ENCODE measurements at regions not wholly inside any gene's neighbourhood (a gene's known extent, or its start where the extent isn't known, plus 50 kb on each side); places are given as distances from the start of the nearest gene placed in this dataset.

DNA sequence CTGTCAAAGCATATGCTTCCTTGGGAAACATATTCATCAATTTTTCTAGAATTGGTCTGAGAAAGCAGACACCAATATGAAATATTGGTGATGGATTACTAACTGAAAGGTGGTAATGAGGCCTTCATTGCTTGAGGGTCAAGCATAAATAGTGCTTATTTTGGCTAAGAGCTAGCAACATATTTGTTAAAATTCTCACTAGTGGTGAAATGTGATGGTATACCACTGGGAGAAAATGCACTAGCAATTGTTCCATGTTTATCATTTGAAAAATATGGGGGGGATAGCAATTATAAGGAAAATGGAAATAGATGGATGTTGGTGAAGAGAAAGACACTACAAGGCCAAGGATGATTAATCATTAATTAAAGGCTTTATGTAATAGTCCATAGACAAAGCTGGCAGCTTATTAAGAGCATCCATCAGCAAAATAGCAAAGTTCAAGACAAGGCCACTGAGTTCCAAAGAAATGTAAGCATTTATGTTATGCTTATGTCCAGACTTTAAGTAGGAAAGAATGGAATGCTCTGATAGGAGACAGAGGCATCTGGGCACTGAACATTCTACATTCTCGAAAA is 253.7 kb upstream of the PRDM9 start:
- Histone ChIP-seq H3K4me1 (ENCODE audit: control insufficient read depth, insufficient read depth, low read length) (no peaks in the 10 kb centered on the region), H3K9ac (ENCODE audit: low read length in 2 of 2) (no peak overlapping the region), H3K36me3 (ENCODE audit: control insufficient read depth in 2 of 2, insufficient read depth in 2 of 2, low read length in 2 of 2) (no peaks in the 10 kb centered on the region), H3K27me3 (ENCODE audit: control insufficient read depth in 1 of 2, insufficient read depth in 2 of 2, low read length in 2 of 2) (no peaks in the 10 kb centered on the region), H3K9me3 (ENCODE audit: control insufficient read depth in 2 of 2, low read length in 2 of 2) (no peaks in the 10 kb centered on the region), H3K4me3 (ENCODE audit: low read length in 2 of 2) (no peak overlapping the region), H3K27ac (ENCODE audit: low read length) (no peak overlapping the region)

DNA sequence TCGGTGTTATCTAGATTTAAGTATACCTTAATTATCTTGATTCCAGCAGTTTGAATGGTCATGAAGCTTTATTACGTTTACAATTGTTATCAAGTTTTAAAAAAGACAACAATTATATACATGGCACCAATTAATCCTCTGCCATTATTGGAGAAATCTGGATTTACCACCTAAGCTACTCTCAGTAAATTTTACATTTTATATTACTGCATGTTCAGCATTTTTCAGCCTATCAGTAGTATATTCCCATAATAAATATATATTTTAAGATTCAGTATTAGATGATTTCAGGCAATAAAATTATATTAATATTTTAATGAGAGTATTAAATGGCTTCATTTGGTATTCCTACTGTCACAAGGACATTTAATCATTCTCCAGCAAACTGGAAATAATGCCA is 264.5 kb upstream of the PRDM9 start:
- H3K27ac ChIP-seq (ENCODE audit: low read length): no peak overlapping the region
- no peaks in the 10 kb centered on the region for H3K36me3 ChIP-seq (ENCODE audit: control insufficient read depth in 2 of 2, insufficient read depth in 2 of 2, low read length in 2 of 2)
- no peak overlapping the region for H3K4me3 ChIP-seq (ENCODE audit: low read length in 2 of 2)
- no peaks in the 10 kb centered on the region for H3K4me1 ChIP-seq (ENCODE audit: control insufficient read depth, insufficient read depth, low read length)
- no peaks in the 10 kb centered on the region for H3K27me3 ChIP-seq (ENCODE audit: control insufficient read depth in 1 of 2, insufficient read depth in 2 of 2, low read length in 2 of 2)
- no peak overlapping the region for H3K9ac ChIP-seq (ENCODE audit: low read length in 2 of 2)
- H3K9me3 ChIP-seq (ENCODE audit: control insufficient read depth in 2 of 2, low read length in 2 of 2): no peaks in the 10 kb centered on the region

DNA sequence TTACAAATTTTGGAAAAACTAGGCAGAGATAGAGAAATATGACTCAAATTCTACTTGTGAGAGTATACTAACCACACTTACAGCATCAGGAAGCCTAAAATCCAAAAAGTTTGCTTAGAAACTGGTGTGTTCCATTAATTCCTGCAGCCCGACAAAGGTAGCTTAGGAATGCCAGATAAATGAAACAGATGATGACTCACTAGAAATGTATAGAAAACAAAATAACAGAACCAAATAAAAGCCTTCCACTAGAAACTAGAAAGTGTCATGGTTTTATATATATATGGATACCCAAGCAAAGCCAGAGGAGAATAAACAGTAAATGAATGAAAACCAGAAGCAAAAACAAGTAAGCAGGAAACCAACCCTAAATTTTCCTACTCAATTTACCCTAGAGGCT is 272.2 kb upstream of the PRDM9 start:
- Histone ChIP-seq H3K9ac (ENCODE audit: low read length in 2 of 2) (no peak overlapping the region), H3K9me3 (ENCODE audit: control insufficient read depth in 2 of 2, low read length in 2 of 2) (no peaks in the 10 kb centered on the region), H3K27me3 (ENCODE audit: control insufficient read depth in 1 of 2, insufficient read depth in 2 of 2, low read length in 2 of 2) (no peaks in the 10 kb centered on the region), H3K4me3 (ENCODE audit: low read length in 2 of 2) (no peak overlapping the region), H3K36me3 (ENCODE audit: control insufficient read depth in 2 of 2, insufficient read depth in 2 of 2, low read length in 2 of 2) (no peaks in the 10 kb centered on the region), H3K27ac (ENCODE audit: low read length) (no peak overlapping the region), H3K4me1 (ENCODE audit: control insufficient read depth, insufficient read depth, low read length) (no peaks in the 10 kb centered on the region)

DNA sequence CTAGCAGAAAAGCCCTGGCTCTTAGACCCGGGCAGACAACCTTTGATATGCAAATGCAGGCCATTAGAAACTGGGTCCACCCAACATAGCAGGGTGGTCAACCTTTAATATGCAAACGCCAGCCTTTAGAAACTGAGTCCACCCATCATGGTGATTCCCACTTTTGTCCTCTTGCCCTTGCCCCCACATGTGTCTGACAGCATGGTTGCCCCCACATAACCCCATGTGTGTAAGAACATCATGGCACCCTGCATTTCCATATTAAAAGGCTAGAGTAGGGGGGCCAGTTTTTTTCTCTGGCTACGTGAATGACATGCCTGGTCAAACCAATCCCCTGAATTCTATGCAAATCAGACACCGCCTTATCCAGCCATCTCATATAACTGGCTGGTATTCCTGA is 273.2 kb upstream of the PRDM9 start:
- H3K36me3 ChIP-seq (ENCODE audit: control insufficient read depth in 2 of 2, insufficient read depth in 2 of 2, low read length in 2 of 2): no peaks in the 10 kb centered on the region
- no peak overlapping the region for H3K4me3 ChIP-seq (ENCODE audit: low read length in 2 of 2)
- H3K9ac ChIP-seq (ENCODE audit: low read length in 2 of 2): no peak overlapping the region
- H3K27ac ChIP-seq (ENCODE audit: low read length): no peak overlapping the region
- no peaks in the 10 kb centered on the region for H3K27me3 ChIP-seq (ENCODE audit: control insufficient read depth in 1 of 2, insufficient read depth in 2 of 2, low read length in 2 of 2)
- no peaks in the 10 kb centered on the region for H3K9me3 ChIP-seq (ENCODE audit: control insufficient read depth in 2 of 2, low read length in 2 of 2)
- H3K4me1 ChIP-seq (ENCODE audit: control insufficient read depth, insufficient read depth, low read length): no peaks in the 10 kb centered on the region

DNA sequence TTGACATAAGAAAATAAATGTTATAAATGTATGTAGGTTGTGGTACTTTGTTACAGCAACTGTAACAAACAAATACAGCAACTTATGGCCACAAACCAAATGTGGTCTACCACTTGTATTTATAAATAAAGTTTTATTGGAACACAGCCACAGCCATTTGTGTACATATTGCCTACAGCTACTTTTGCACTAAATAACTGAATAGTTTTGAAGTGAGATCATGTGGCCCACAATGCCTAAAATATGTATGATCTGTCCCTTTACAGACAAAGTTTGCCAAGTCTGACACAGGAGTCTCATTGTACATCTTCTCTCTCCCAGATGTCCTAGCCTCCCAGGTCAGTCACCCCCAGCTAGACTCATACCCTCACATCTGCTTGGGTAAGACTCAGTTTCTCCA is 283.6 kb upstream of the PRDM9 start:
- H3K4me1 ChIP-seq (ENCODE audit: control insufficient read depth, insufficient read depth, low read length): no peaks in the 10 kb centered on the region
- H3K27ac ChIP-seq (ENCODE audit: low read length): no peak overlapping the region
- no peak overlapping the region for H3K4me3 ChIP-seq (ENCODE audit: low read length in 2 of 2)
- H3K36me3 ChIP-seq (ENCODE audit: control insufficient read depth in 2 of 2, insufficient read depth in 2 of 2, low read length in 2 of 2): no peaks in the 10 kb centered on the region
- no peak overlapping the region for H3K9ac ChIP-seq (ENCODE audit: low read length in 2 of 2)
- peaks cover 0 to 2% of the 10 kb centered on the region in 2 donors for H3K9me3 ChIP-seq (ENCODE audit: control insufficient read depth in 2 of 2, low read length in 2 of 2)
- H3K27me3 ChIP-seq (ENCODE audit: control insufficient read depth in 1 of 2, insufficient read depth in 2 of 2, low read length in 2 of 2): no peaks in the 10 kb centered on the region

DNA sequence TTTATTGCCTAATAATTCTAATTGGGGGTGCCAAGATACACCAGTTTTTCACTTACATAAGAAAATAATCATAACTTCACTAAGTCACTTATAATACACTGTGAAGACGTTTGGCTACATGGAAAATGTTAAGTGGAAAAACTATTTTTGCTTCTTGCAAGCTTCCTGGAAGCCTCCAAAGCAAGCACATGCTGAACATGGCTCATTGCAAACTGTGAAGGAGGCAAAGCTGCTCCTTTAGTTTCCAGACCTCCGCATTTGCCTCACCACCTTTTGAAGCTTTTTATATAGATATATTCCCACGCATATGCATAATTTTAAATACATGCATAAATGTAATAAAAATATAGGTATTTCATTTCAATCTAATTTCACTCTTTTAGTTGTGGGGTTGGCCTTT is 285.6 kb upstream of the PRDM9 start:
- Histone ChIP-seq H3K9ac (ENCODE audit: low read length in 2 of 2) (no peak overlapping the region), H3K4me1 (ENCODE audit: control insufficient read depth, insufficient read depth, low read length) (no peaks in the 10 kb centered on the region), H3K9me3 (ENCODE audit: control insufficient read depth in 2 of 2, low read length in 2 of 2) (peaks cover 0 to 2% of the 10 kb centered on the region in 2 donors), H3K4me3 (ENCODE audit: low read length in 2 of 2) (no peak overlapping the region), H3K27me3 (ENCODE audit: control insufficient read depth in 1 of 2, insufficient read depth in 2 of 2, low read length in 2 of 2) (no peaks in the 10 kb centered on the region), H3K36me3 (ENCODE audit: control insufficient read depth in 2 of 2, insufficient read depth in 2 of 2, low read length in 2 of 2) (no peaks in the 10 kb centered on the region), H3K27ac (ENCODE audit: low read length) (no peak overlapping the region)

DNA sequence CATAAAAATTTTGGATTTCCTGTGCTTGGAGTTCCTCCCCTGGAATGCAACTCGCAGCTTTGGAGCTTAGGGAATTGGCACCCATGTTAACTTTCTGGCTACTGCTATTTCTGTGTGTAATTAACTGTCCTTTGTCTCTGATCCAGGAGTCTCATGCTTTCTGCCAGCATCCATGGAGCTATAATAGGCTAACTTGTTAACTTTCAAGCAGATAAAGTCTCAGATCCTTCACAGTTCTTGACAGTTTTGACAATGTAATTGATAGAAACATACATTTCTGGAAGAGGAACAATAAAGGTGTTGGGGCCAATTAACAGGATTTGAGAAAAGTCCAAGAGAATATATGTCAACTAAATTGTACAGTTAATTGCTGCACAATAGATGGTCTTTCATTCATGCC is 290.2 kb upstream of the PRDM9 start:
- Histone ChIP-seq H3K27me3 (ENCODE audit: control insufficient read depth in 1 of 2, insufficient read depth in 2 of 2, low read length in 2 of 2) (no peaks in the 10 kb centered on the region), H3K27ac (ENCODE audit: low read length) (no peak overlapping the region), H3K9me3 (ENCODE audit: control insufficient read depth in 2 of 2, low read length in 2 of 2) (no peaks in the 10 kb centered on the region), H3K36me3 (ENCODE audit: control insufficient read depth in 2 of 2, insufficient read depth in 2 of 2, low read length in 2 of 2) (no peaks in the 10 kb centered on the region), H3K4me3 (ENCODE audit: low read length in 2 of 2) (no peak overlapping the region), H3K4me1 (ENCODE audit: control insufficient read depth, insufficient read depth, low read length) (no peaks in the 10 kb centered on the region), H3K9ac (ENCODE audit: low read length in 2 of 2) (no peak overlapping the region)

DNA sequence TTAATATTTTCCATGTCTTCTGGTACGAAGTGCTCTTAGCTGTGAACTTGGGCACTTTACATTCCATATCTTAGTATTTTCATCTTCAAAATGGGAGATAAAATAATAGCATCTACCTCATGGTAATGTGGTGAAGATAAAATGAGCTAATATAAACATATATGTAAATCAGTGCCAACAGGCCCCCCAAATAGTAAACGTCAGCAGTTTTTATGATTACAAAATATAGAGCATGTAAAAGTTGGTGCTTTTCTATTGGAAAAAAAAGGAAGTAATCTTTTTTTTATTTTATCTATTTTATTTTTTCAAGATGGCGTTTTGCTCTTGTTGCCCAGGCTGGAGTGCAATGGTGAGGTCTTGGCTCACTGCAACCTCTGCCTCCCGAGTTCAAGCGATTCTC is 291.1 kb upstream of the PRDM9 start:
- Histone ChIP-seq H3K36me3 (ENCODE audit: control insufficient read depth in 2 of 2, insufficient read depth in 2 of 2, low read length in 2 of 2) (no peaks in the 10 kb centered on the region), H3K27ac (ENCODE audit: low read length) (no peak overlapping the region), H3K9ac (ENCODE audit: low read length in 2 of 2) (no peak overlapping the region), H3K4me1 (ENCODE audit: control insufficient read depth, insufficient read depth, low read length) (no peaks in the 10 kb centered on the region), H3K4me3 (ENCODE audit: low read length in 2 of 2) (no peak overlapping the region), H3K9me3 (ENCODE audit: control insufficient read depth in 2 of 2, low read length in 2 of 2) (no peaks in the 10 kb centered on the region), H3K27me3 (ENCODE audit: control insufficient read depth in 1 of 2, insufficient read depth in 2 of 2, low read length in 2 of 2) (no peaks in the 10 kb centered on the region)

DNA sequence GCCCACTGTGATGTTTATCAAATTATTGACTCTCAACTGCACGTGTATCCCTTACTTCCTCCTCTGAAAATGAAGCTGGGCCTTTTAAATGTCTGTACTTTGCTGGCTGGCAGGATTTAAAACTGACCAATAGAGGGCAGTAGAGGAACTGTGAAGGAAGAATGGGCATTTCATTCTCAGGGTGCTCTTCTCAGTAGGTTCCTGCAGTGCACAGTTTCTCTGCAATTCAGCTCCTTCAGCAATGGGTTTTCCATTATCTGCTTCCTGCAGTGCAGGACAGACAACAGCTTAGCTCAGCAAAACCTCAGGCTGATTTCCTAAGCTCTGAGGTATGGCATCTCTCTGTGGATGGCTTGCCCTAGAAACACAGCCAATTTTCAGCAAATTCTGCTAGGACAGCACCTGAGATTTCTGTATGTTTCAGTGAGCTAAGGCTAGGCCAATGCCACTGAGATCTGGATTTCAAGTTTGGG is 298.4 kb upstream of the PRDM9 start:
- H3K9me3 ChIP-seq (ENCODE audit: control insufficient read depth in 2 of 2, low read length in 2 of 2): no peaks in the 10 kb centered on the region
- no peaks in the 10 kb centered on the region for H3K27me3 ChIP-seq (ENCODE audit: control insufficient read depth in 1 of 2, insufficient read depth in 2 of 2, low read length in 2 of 2)
- H3K27ac ChIP-seq (ENCODE audit: low read length): no peak overlapping the region
- H3K9ac ChIP-seq (ENCODE audit: low read length in 2 of 2): no peak overlapping the region
- no peak overlapping the region for H3K4me3 ChIP-seq (ENCODE audit: low read length in 2 of 2)
- H3K4me1 ChIP-seq (ENCODE audit: control insufficient read depth, insufficient read depth, low read length): no peaks in the 10 kb centered on the region
- H3K36me3 ChIP-seq (ENCODE audit: control insufficient read depth in 2 of 2, insufficient read depth in 2 of 2, low read length in 2 of 2): no peaks in the 10 kb centered on the region

DNA sequence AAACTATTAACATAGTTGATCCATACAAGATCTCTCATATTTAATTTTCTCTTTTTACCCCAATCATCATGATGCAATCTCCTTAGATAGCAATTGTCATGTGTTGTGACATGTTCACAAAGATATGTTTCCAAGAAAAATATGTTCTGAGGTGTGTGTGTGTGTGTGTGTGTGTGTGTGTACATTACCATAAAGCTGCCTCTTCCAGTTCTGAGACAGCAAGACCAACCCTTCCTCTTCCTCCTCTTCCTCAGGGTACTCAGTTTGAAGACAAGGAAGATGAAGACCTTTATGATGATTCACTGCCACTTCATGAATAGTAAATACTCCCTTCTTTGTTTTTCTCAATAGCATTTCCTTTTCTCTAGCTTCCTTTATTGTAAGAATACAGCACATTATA is 303.3 kb upstream of the PRDM9 start:
- Histone ChIP-seq H3K36me3 (ENCODE audit: control insufficient read depth in 2 of 2, insufficient read depth in 2 of 2, low read length in 2 of 2) (no peaks in the 10 kb centered on the region), H3K9me3 (ENCODE audit: control insufficient read depth in 2 of 2, low read length in 2 of 2) (no peaks in the 10 kb centered on the region), H3K9ac (ENCODE audit: low read length in 2 of 2) (no peak overlapping the region), H3K27ac (ENCODE audit: low read length) (no peak overlapping the region), H3K4me3 (ENCODE audit: low read length in 2 of 2) (no peak overlapping the region), H3K27me3 (ENCODE audit: control insufficient read depth in 1 of 2, insufficient read depth in 2 of 2, low read length in 2 of 2) (no peaks in the 10 kb centered on the region), H3K4me1 (ENCODE audit: control insufficient read depth, insufficient read depth, low read length) (no peaks in the 10 kb centered on the region)

DNA sequence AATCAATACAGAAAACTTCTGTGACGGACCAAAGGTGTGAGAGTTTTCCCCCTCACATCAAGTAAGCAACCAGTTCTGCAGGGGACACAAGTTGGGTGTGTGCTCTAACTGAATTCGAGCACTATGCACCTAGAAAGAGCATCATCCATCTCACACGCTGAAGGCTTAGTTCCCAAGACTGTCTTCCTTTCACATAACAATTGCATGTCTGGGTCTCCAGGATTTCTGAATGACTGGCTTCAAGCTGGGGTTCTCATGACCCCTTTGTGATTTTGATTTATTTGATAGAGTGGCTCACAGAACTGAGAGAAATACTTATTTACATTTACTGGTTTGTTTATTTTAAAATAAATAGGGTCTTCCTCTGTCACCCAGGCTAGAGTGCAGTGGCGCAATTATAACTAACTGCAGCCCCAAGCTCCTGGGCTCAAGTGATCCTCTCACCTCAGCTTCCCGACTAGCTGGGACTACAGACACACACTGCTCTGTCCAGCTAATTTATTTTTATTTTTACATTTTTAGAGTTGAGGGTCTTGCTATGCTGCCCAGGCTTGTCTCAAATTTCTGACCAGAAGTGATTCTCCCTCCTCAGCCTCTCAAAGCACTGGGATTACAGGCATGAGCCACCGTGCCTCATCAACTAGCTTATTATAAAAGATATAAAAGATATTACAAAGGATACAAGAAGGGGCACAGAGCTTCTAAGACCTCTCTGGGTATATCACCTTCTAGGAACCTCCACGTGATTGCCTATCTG is 316.7 kb upstream of the CDH12 start:
- no peaks in the 10 kb centered on the region for H3K27me3 ChIP-seq (ENCODE audit: control insufficient read depth in 1 of 2, insufficient read depth in 2 of 2, low read length in 2 of 2)
- no peak overlapping the region for H3K9ac ChIP-seq (ENCODE audit: low read length in 2 of 2)
- H3K27ac ChIP-seq (ENCODE audit: low read length): no peak overlapping the region
- no peaks in the 10 kb centered on the region for H3K9me3 ChIP-seq (ENCODE audit: control insufficient read depth in 2 of 2, low read length in 2 of 2)
- H3K4me1 ChIP-seq (ENCODE audit: control insufficient read depth, insufficient read depth, low read length): no peaks in the 10 kb centered on the region
- no peak overlapping the region for H3K4me3 ChIP-seq (ENCODE audit: low read length in 2 of 2)
- no peaks in the 10 kb centered on the region for H3K36me3 ChIP-seq (ENCODE audit: control insufficient read depth in 2 of 2, insufficient read depth in 2 of 2, low read length in 2 of 2)

Measured in stomach smooth muscle (tissue), 2 donors.